Stimulated activated CD8-positive, alpha-beta memory T cell treated with anti-CD3 and anti-CD28 coated beads, Interleukin-7, amount 100 ng/mL, for 4 hours (primary cell): ENCODE measurements at regions not wholly inside any gene's neighbourhood (a gene's known extent, or its start where the extent isn't known, plus 50 kb on each side); places are given as distances from the start of the nearest gene placed in this dataset.
A peak's percentile ranks its signal among the peaks of the same experiment; 100 is the strongest.

Source experiments
- DNase-seq, 2 donors: peaks; one replicate each; pipeline ENCODE4 v3.0.0-alpha.2; 2020; ENCODE audit warnings: low read depth in 2 of 2

- no peak for DNase-seq
Measured at GRCh38 chr3:56985460-56985859, 75.0 kb upstream of the SPATA12 start.

- no peak for DNase-seq
Measured at GRCh38 chr3:56983427-56983826, 77.0 kb upstream of the SPATA12 start.

- DNase-seq, result no peak
Measured at GRCh38 chr3:56981445-56982230, 78.8 kb upstream of the SPATA12 start.

GRCh38 chr3:56980798-56981390 is 79.6 kb upstream of the SPATA12 start:
- peak; percentile 33 to 41 for DNase-seq

DNA sequence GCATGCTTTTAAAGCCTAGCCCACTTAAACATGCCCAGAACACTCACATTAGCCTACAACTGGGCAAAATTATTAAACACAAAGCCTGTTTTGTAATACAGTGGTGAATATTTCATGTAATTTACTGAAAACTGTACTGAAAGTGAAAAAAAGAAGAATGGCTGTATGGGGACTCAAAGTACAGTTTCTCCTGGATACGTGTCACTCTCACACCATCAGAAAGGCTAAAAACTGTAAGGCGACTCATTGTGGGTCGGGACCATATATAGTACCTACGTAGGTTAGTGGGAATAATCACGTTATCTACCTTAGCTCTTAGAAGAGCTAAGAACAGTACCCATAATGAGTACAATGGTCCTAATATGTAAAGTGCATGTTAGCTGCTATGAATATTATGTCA is 80.2 kb upstream of the SPATA12 start:
- no peak for DNase-seq

GRCh38 chr3:56979791-56980190 is 80.7 kb upstream of the SPATA12 start:
- no peak for DNase-seq

DNA sequence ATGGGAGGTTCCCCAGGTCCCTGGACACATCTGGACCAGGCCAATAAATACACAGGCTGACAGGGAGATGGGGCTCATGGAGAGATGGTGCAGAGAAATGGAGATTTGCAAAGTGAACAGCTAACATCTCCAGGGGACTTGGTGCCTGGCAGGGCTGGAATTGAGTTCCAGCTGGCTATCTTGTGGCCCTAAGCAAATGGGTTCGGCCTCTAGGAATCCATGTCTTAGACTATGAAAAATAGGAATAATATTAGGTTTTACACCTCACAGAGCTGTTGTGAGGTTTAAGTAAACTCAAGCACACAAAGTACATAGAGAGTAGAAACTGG is 82.9 kb upstream of the SPATA12 start:
- DNase-seq, result no peak

- DNase-seq, result no peak
Measured at GRCh38 chr3:56976651-56977560, 83.6 kb upstream of the SPATA12 start.

GRCh38 chr3:56975567-56975966 is 84.9 kb upstream of the SPATA12 start:
- no peak for DNase-seq

GRCh38 chr3:56974247-56974930 is 86.1 kb upstream of the SPATA12 start:
- no peak for DNase-seq

DNA sequence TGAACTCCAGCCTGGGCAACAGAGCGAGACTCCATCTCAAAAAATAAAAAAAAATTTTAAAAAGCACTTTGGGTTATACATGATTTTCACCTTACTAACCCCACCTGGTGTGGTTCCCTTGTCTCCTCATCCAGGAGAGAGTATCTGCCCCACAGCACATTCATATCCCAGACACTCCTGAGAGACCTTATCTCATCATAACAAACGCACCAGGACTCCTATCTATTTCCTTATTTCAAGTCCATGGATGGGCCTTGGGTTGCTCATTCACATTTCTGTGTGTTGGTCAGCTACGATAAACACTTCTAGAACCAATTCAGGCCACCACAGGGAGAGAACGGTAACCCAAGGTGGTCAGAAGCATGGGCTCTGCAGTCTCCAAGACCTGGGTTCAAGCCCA is 88.6 kb upstream of the SPATA12 start:
- DNase-seq, result no peak

GRCh38 chr3:56971261-56971660 is 89.2 kb upstream of the SPATA12 start:
- DNase-seq, result no peak

- DNase-seq, result no peak
Measured at GRCh38 chr3:56970461-56970879, 90.0 kb upstream of the SPATA12 start.

DNA sequence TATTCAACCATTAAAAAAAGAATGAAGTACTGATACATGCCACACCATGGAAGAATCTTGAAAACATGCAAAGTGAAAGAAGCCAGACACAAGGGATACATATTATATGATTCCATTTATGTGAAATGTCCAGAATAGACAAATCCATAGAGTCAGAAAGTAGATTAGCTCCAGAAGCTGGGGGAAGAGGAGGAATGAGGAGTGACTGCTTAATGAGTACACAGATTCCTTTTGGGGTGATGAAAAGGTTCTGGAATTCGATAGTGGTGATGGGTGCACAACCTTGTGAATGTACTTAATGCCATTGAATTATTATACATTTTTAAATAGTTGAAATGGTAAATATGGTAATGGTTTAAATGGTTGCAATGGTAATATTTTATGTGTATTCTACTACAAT is 90.6 kb upstream of the SPATA12 start:
- DNase-seq, result no peak

DNA sequence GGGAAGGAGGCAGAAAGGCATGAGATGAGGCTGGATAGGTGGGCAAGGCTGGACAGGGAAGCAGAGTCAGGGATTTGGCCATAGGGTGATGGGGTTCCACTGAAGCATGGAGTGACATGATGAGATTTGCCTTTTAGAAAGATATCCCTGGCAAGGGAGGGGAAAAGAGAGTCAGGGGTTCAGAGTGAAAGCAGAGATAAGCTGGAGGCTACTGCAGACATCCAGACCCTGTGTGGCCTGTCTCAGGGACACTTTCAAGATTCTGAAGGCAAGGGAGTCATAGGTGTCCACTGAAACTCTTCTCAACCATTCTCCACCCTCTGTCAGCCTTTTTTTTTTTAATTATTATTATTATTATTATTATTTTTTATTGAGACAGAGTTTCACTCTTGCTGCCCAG is 94.0 kb upstream of the SPATA12 start:
- DNase-seq, result no peak

DNA sequence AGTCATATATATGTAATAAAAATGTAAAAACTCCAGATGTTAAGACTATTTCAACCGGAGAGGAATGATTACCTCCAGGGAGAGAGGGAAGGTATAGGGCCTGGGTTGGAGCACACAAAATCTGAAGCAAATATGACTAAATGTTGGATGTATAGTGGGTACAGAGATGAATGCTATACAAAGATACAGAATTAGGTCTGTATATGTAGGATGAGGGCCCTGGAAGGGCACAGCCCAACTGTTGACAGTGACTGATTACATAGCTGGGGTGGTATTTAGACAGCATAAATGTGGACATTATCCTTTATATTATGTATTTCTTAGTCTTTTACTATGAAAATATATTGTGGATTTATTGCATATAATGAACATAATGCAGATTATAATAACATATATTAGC is 94.4 kb upstream of the SPATA12 start:
- no peak for DNase-seq

DNA sequence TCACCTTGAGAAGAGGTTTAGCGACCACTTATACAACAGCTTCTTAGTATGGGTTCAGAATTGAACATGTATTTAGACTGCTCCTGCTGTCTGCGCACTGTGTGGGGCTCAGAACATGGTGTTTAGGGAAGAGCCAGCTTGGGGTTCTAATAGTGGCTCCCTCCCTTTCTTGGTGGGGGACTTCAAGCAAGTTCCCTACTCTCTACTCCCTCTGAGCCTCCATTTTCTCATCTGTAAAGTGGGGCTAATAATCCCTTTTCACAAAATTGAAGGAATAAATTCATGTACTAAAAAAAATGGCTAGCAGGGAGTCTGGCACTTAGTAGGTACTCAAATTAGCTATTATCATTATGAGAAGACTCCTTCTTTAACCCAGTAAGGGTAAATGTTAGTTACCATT is 97.5 kb upstream of the SPATA12 start:
- DNase-seq, result no peak

DNA sequence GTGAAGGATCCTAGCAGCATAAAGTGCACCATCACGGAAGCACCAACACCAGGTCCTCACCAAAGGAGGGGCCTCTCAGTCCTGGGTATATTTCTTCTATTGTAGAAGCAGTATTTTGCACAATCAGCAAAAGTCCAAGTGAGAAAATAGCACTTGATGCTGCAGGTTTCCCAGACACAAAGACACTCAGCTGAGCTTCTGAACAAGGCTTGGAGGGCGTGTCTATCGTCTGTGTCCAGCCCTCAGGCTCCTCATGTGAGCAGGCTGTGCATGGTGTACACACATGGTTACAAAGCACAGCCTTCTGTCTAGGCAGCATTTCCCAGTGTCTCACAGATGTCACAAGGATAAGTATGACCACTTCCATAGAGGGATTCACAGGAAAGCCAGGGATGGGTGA is 98.3 kb upstream of the SPATA12 start:
- no peak for DNase-seq

DNA sequence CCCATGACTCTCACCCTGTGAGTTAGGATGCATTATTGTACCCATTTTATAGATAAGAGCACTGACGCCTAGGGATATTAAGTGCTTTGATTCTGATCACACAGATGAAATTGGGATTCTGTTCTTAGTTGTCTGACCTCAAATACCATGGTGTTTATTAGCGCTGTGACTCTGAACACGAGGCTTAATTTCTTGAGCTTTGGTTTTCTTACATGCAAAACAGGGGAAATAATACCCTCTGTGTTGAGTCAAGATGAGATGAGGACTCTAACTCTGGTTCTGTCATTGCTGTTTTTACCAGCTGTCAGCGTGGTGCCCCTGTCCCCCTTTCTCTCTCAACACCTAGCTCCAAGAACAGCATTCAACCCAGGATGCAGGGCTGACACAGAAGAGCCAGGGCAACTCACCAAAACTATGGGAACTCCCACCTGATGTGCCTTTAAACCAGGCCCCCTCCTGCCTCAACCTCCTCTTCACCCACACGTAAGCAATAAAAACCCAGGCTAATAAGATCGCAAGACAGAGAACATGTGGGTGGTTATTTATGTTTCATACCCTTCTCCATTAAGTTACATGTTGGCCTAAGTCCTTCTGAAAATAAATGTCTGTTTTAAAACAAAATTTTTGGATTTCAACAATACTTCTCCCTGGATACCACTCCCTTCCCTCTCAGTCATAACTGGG is 100.1 kb upstream of the SPATA12 start:
- no peak for DNase-seq

GRCh38 chr3:56958879-56959278 is 101.6 kb upstream of the SPATA12 start:
- no peak for DNase-seq

DNA sequence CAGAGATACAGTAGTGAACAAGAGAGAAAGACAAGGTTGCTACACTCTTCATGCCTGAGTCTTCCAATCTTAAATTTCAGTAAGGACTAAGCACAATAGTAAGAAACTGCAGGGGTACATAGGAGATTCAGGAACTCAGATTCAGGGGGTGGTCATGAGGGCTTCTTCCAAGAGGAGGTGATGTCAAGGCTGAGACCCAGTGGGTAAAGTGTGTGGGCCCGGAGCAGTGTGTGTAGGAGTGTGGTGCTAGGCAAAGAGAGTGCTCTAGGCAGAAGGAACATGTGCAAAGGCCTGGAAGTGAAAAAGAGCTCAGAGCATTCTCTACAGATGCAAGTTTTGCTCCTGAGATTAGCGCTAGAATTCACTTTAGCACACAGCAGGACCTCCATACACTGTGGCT is 102.9 kb upstream of the SPATA12 start:
- DNase-seq, result no peak

DNA sequence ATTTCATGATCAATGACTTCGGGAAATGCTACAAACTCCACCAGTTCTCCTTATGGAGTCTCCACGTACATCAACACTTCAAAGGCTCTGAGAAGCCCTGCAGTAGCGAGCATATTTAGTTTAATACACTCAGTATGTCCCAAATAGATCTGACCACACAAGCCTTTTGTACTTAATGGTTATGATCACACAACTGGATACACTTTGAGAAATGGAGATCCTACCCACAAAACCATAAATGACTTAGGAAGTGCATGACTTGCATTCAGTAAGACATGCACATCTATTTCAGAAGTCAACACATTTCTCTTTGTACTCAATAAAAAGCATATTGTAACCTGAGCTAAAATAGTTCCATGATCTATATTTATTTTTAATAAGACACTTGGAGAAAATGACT is 103.6 kb upstream of the SPATA12 start:
- DNase-seq, result no peak
